ENCODE measurements at regions not wholly inside any gene's neighbourhood (a gene's known extent, or its start where the extent isn't known, plus 50 kb on each side); places are given as distances from the start of the nearest gene placed in this dataset.
A peak's percentile ranks its signal among the peaks of the same experiment; 100 is the strongest.

GRCh38 chr2:193687195-193687594 lies 1492.5 kb upstream of the TMEFF2 start:
- H3K4me3 ChIP-seq (ENCODE audit: low read length in 2 of 2), result no peak overlapping the region
- H3K4me1 ChIP-seq (ENCODE audit: control insufficient read depth in 2 of 2, insufficient read depth in 2 of 2, low read length in 2 of 2), result no peaks in the 10 kb centered on the region
- H3K27ac ChIP-seq (ENCODE audit: low read depth in 1 of 2, low read length in 1 of 2), result no peak overlapping the region
- H3K27me3 ChIP-seq (ENCODE audit: control insufficient read depth in 2 of 2, insufficient read depth in 1 of 2, low read length in 1 of 2), result no peaks in the 10 kb centered on the region
- WGBS, result 95% methylated on average over 4 of the region's 4 CpGs
- no peaks in the 10 kb centered on the region for H3K9me3 ChIP-seq (ENCODE audit: control insufficient read depth in 2 of 2, insufficient read depth in 1 of 2, low read length in 1 of 2)
- H3K36me3 ChIP-seq (ENCODE audit: control insufficient read depth in 2 of 2, insufficient read depth in 2 of 2, low read length in 1 of 2), result no peaks in the 10 kb centered on the region
- no peak for DNase-seq (ENCODE audit: low read depth in 6 of 9, low spot score in 9 of 9)

- Histone ChIP-seq H3K36me3 (ENCODE audit: control insufficient read depth in 2 of 2, insufficient read depth in 2 of 2, low read length in 1 of 2) (no peaks in the 10 kb centered on the region), H3K9me3 (ENCODE audit: control insufficient read depth in 2 of 2, insufficient read depth in 1 of 2, low read length in 1 of 2) (no peaks in the 10 kb centered on the region), H3K27ac (ENCODE audit: low read depth in 1 of 2, low read length in 1 of 2) (no peak overlapping the region), H3K4me3 (ENCODE audit: low read length in 2 of 2) (no peak overlapping the region), H3K27me3 (ENCODE audit: control insufficient read depth in 2 of 2, insufficient read depth in 1 of 2, low read length in 1 of 2) (no peaks in the 10 kb centered on the region), H3K4me1 (ENCODE audit: control insufficient read depth in 2 of 2, insufficient read depth in 2 of 2, low read length in 2 of 2) (no peaks in the 10 kb centered on the region)
- DNase-seq (ENCODE audit: low read depth in 6 of 9, low spot score in 9 of 9), result no peak
- WGBS, result 83% methylated on average over 1 of the region's 1 CpG
Observed at GRCh38 chr2:193679847-193680246, 1485.1 kb upstream of the TMEFF2 start.

GRCh38 chr2:193670478-193670877 lies 1475.7 kb upstream of the TMEFF2 start:
- Histone ChIP-seq H3K4me3 (ENCODE audit: low read length in 2 of 2) (no peak overlapping the region), H3K27ac (ENCODE audit: low read depth in 1 of 2, low read length in 1 of 2) (no peak overlapping the region), H3K9me3 (ENCODE audit: control insufficient read depth in 2 of 2, insufficient read depth in 1 of 2, low read length in 1 of 2) (no peaks in the 10 kb centered on the region), H3K4me1 (ENCODE audit: control insufficient read depth in 2 of 2, insufficient read depth in 2 of 2, low read length in 2 of 2) (no peaks in the 10 kb centered on the region), H3K27me3 (ENCODE audit: control insufficient read depth in 2 of 2, insufficient read depth in 1 of 2, low read length in 1 of 2) (no peaks in the 10 kb centered on the region), H3K36me3 (ENCODE audit: control insufficient read depth in 2 of 2, insufficient read depth in 2 of 2, low read length in 1 of 2) (no peaks in the 10 kb centered on the region)
- WGBS, result 98% methylated on average over 1 of the region's 1 CpG
- DNase-seq (ENCODE audit: low read depth in 6 of 9, low spot score in 9 of 9), result no peak

GRCh38 chr2:193668557-193669323 lies 1474.0 kb upstream of the TMEFF2 start:
- Histone ChIP-seq H3K27me3 (ENCODE audit: control insufficient read depth in 2 of 2, insufficient read depth in 1 of 2, low read length in 1 of 2) (no peaks in the 10 kb centered on the region), H3K4me1 (ENCODE audit: control insufficient read depth in 2 of 2, insufficient read depth in 2 of 2, low read length in 2 of 2) (no peaks in the 10 kb centered on the region), H3K9me3 (ENCODE audit: control insufficient read depth in 2 of 2, insufficient read depth in 1 of 2, low read length in 1 of 2) (no peaks in the 10 kb centered on the region), H3K4me3 (ENCODE audit: low read length in 2 of 2) (no peak overlapping the region), H3K27ac (ENCODE audit: low read depth in 1 of 2, low read length in 1 of 2) (no peak overlapping the region), H3K36me3 (ENCODE audit: control insufficient read depth in 2 of 2, insufficient read depth in 2 of 2, low read length in 1 of 2) (no peaks in the 10 kb centered on the region)
- 86% methylated on average over 4 of the region's 4 CpGs for WGBS
- no peak for DNase-seq (ENCODE audit: low read depth in 6 of 9, low spot score in 9 of 9)

- no peaks in the 10 kb centered on the region for H3K27me3 ChIP-seq (ENCODE audit: control insufficient read depth in 2 of 2, insufficient read depth in 1 of 2, low read length in 1 of 2)
- H3K9me3 ChIP-seq (ENCODE audit: control insufficient read depth in 2 of 2, insufficient read depth in 1 of 2, low read length in 1 of 2), result no peaks in the 10 kb centered on the region
- H3K27ac ChIP-seq (ENCODE audit: low read depth in 1 of 2, low read length in 1 of 2), result no peak overlapping the region
- no peak overlapping the region for H3K4me3 ChIP-seq (ENCODE audit: low read length in 2 of 2)
- no peak for DNase-seq (ENCODE audit: low read depth in 6 of 9, low spot score in 9 of 9)
- no peaks in the 10 kb centered on the region for H3K4me1 ChIP-seq (ENCODE audit: control insufficient read depth in 2 of 2, insufficient read depth in 2 of 2, low read length in 2 of 2)
- H3K36me3 ChIP-seq (ENCODE audit: control insufficient read depth in 2 of 2, insufficient read depth in 2 of 2, low read length in 1 of 2), result no peaks in the 10 kb centered on the region
- WGBS, result 98% methylated on average over 1 of the region's 1 CpG
Observed at GRCh38 chr2:193627927-193628272, 1433.2 kb upstream of the TMEFF2 start.

- no peak for DNase-seq (ENCODE audit: low read depth in 6 of 9, low spot score in 9 of 9)
- Histone ChIP-seq H3K36me3 (ENCODE audit: control insufficient read depth in 2 of 2, insufficient read depth in 2 of 2, low read length in 1 of 2) (no peaks in the 10 kb centered on the region), H3K27ac (ENCODE audit: low read depth in 1 of 2, low read length in 1 of 2) (no peak overlapping the region), H3K4me1 (ENCODE audit: control insufficient read depth in 2 of 2, insufficient read depth in 2 of 2, low read length in 2 of 2) (no peaks in the 10 kb centered on the region), H3K9me3 (ENCODE audit: control insufficient read depth in 2 of 2, insufficient read depth in 1 of 2, low read length in 1 of 2) (no peaks in the 10 kb centered on the region), H3K27me3 (ENCODE audit: control insufficient read depth in 2 of 2, insufficient read depth in 1 of 2, low read length in 1 of 2) (no peaks in the 10 kb centered on the region), H3K4me3 (ENCODE audit: low read length in 2 of 2) (no peak overlapping the region)
- WGBS, result 77% methylated on average over 3 of the region's 3 CpGs
Observed at GRCh38 chr2:193627187-193627926, 1432.6 kb upstream of the TMEFF2 start.

DNA sequence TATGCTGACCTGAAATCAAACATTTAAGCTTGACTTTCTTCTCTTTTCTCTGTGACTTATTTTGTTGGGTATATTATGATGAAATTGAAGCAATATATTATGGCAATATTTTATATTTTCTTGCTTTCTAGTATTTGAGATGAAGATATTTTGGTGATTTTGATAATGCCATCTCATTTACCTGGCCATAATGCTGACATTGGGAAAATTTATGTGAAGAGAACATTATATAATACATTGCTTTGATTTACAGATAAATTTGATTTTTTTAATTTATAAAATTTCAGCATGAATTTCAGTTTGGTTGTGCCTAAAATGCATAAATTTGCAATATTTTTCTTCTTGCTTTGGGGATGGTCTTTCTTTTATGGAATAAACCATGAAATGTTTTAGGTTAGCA lies 1413.7 kb upstream of the TMEFF2 start:
- Histone ChIP-seq H3K36me3 (ENCODE audit: control insufficient read depth in 2 of 2, insufficient read depth in 2 of 2, low read length in 1 of 2) (no peaks in the 10 kb centered on the region), H3K27ac (ENCODE audit: low read depth in 1 of 2, low read length in 1 of 2) (no peak overlapping the region), H3K4me3 (ENCODE audit: low read length in 2 of 2) (no peak overlapping the region), H3K4me1 (ENCODE audit: control insufficient read depth in 2 of 2, insufficient read depth in 2 of 2, low read length in 2 of 2) (no peaks in the 10 kb centered on the region), H3K27me3 (ENCODE audit: control insufficient read depth in 2 of 2, insufficient read depth in 1 of 2, low read length in 1 of 2) (no peaks in the 10 kb centered on the region), H3K9me3 (ENCODE audit: control insufficient read depth in 2 of 2, insufficient read depth in 1 of 2, low read length in 1 of 2) (no peaks in the 10 kb centered on the region)
- DNase-seq (ENCODE audit: low read depth in 6 of 9, low spot score in 9 of 9), result no peak

- Histone ChIP-seq H3K36me3 (ENCODE audit: control insufficient read depth in 2 of 2, insufficient read depth in 2 of 2, low read length in 1 of 2) (no peaks in the 10 kb centered on the region), H3K4me1 (ENCODE audit: control insufficient read depth in 2 of 2, insufficient read depth in 2 of 2, low read length in 2 of 2) (no peaks in the 10 kb centered on the region), H3K9me3 (ENCODE audit: control insufficient read depth in 2 of 2, insufficient read depth in 1 of 2, low read length in 1 of 2) (peaks cover 0 to 4% of the 10 kb centered on the region in 2 donors), H3K27ac (ENCODE audit: low read depth in 1 of 2, low read length in 1 of 2) (no peak overlapping the region), H3K4me3 (ENCODE audit: low read length in 2 of 2) (no peak overlapping the region), H3K27me3 (ENCODE audit: control insufficient read depth in 2 of 2, insufficient read depth in 1 of 2, low read length in 1 of 2) (no peaks in the 10 kb centered on the region)
- no peak for DNase-seq (ENCODE audit: low read depth in 6 of 9, low spot score in 9 of 9)
- 95% methylated on average over 6 of the region's 6 CpGs for WGBS
Observed at GRCh38 chr2:193590831-193591230, 1396.1 kb upstream of the TMEFF2 start.

- H3K9me3 ChIP-seq (ENCODE audit: control insufficient read depth in 2 of 2, insufficient read depth in 1 of 2, low read length in 1 of 2), result no peaks in the 10 kb centered on the region
- WGBS, result 90% methylated on average over 1 of the region's 1 CpG
- no peak overlapping the region for H3K4me3 ChIP-seq (ENCODE audit: low read length in 2 of 2)
- H3K36me3 ChIP-seq (ENCODE audit: control insufficient read depth in 2 of 2, insufficient read depth in 2 of 2, low read length in 1 of 2), result no peaks in the 10 kb centered on the region
- H3K4me1 ChIP-seq (ENCODE audit: control insufficient read depth in 2 of 2, insufficient read depth in 2 of 2, low read length in 2 of 2), result peaks cover 0 to 3% of the 10 kb centered on the region in 2 donors
- no peaks in the 10 kb centered on the region for H3K27me3 ChIP-seq (ENCODE audit: control insufficient read depth in 2 of 2, insufficient read depth in 1 of 2, low read length in 1 of 2)
- peak in 7 of 9 donors; percentile 4 to 54 (median 13) for DNase-seq (ENCODE audit: low read depth in 6 of 9, low spot score in 9 of 9)
- no peak overlapping the region for H3K27ac ChIP-seq (ENCODE audit: low read depth in 1 of 2, low read length in 1 of 2)
Observed at GRCh38 chr2:193584522-193584938, 1389.8 kb upstream of the TMEFF2 start.

All from thymus (tissue), 11 donors.